ENCODE measurements at regions not wholly inside any gene's neighbourhood (a gene's known extent, or its start where the extent isn't known, plus 50 kb on each side); places are given as distances from the start of the nearest gene placed in this dataset.

- DNase-seq (ENCODE audit: low read depth) = no peak
These were observed 140.9 kb downstream of the BCOR start for GRCh38 chrX:39956803-39957394.

- DNase-seq (ENCODE audit: low read depth) = no peak
These were observed 139.8 kb downstream of the BCOR start for GRCh38 chrX:39957816-39958566.

- no peak for DNase-seq (ENCODE audit: low read depth)
These were observed 138.9 kb downstream of the BCOR start for GRCh38 chrX:39958850-39959249.

GRCh38 chrX:39960219-39960618, 137.5 kb downstream of the BCOR start:
- DNase-seq (ENCODE audit: low read depth) = no peak

GRCh38 chrX:39961441-39961840, 136.3 kb downstream of the BCOR start:
- DNase-seq (ENCODE audit: low read depth) = no peak

- no peak for DNase-seq (ENCODE audit: low read depth)
These were observed 132.6 kb downstream of the BCOR start for GRCh38 chrX:39965051-39965573.

- no peak for DNase-seq (ENCODE audit: low read depth)
These were observed 131.6 kb downstream of the BCOR start for GRCh38 chrX:39966176-39966575.

GRCh38 chrX:39967348-39967747, 130.4 kb downstream of the BCOR start:
- DNase-seq (ENCODE audit: low read depth) = no peak

GRCh38 chrX:39969099-39969818, 128.5 kb downstream of the BCOR start:
- no peak for DNase-seq (ENCODE audit: low read depth)

- DNase-seq (ENCODE audit: low read depth) = no peak
These were observed 127.8 kb downstream of the BCOR start for GRCh38 chrX:39969819-39970504.

- no peak for DNase-seq (ENCODE audit: low read depth)
These were observed 126.0 kb downstream of the BCOR start for GRCh38 chrX:39971760-39972159.

- peak; percentile 35 for DNase-seq (ENCODE audit: low read depth)
These were observed 125.4 kb downstream of the BCOR start for GRCh38 chrX:39972340-39972739.

- DNase-seq (ENCODE audit: low read depth) = no peak
These were observed 123.9 kb downstream of the BCOR start for GRCh38 chrX:39973810-39974209.

GRCh38 chrX:39974270-39974669, 123.5 kb downstream of the BCOR start:
- DNase-seq (ENCODE audit: low read depth) = no peak

- DNase-seq (ENCODE audit: low read depth) = no peak
These were observed 122.4 kb downstream of the BCOR start for GRCh38 chrX:39975101-39975925.

- DNase-seq (ENCODE audit: low read depth) = no peak
These were observed 115.8 kb downstream of the BCOR start for GRCh38 chrX:39981946-39982345.

GRCh38 chrX:39982948-39983347, 114.8 kb downstream of the BCOR start:
- no peak for DNase-seq (ENCODE audit: low read depth)

GRCh38 chrX:39983715-39984114, 114.0 kb downstream of the BCOR start:
- DNase-seq (ENCODE audit: low read depth) = peak; percentile 73

- DNase-seq (ENCODE audit: low read depth) = peak; percentile 77
These were observed 113.4 kb downstream of the BCOR start for GRCh38 chrX:39984191-39984956.

- DNase-seq (ENCODE audit: low read depth) = peak; percentile 11
These were observed 112.7 kb downstream of the BCOR start for GRCh38 chrX:39985071-39985470.

GRCh38 chrX:39985551-39985950, 112.2 kb downstream of the BCOR start:
- DNase-seq (ENCODE audit: low read depth) = no peak

Measured in amniotic epithelial cell (primary cell).